Stimulated activated naive CD4-positive, alpha-beta T cell (primary cell): ENCODE measurements at regions not wholly inside any gene's neighbourhood (a gene's known extent, or its start where the extent isn't known, plus 50 kb on each side); places are given as distances from the start of the nearest gene placed in this dataset.
"Not testable (repeated sequence)": the region's sequence is repeated elsewhere in the genome, so short reads cannot be mapped to it uniquely, and the experiment has no call there.

Experiments
- DNase-seq, 6 experiments: peaks; one replicate each; lab custom pipeline; 2025; lab: John Stamatoyannopoulos, UW

- no peak for DNase-seq
These were observed 86.2 kb upstream of the FRMPD4 start for GRCh38 chrX:12052109-12052508.

- no peak for DNase-seq
These were observed 80.2 kb upstream of the FRMPD4 start for GRCh38 chrX:12058087-12058486.

- no peak for DNase-seq
These were observed 77.6 kb upstream of the FRMPD4 start for GRCh38 chrX:12060489-12061260.

- no peak for DNase-seq
These were observed 73.0 kb upstream of the FRMPD4 start for GRCh38 chrX:12065251-12065650.

GRCh38 chrX:12076046-12076445 lies 62.2 kb upstream of the FRMPD4 start:
- no peak for DNase-seq

GRCh38 chrX:12080265-12080664 lies 58.0 kb upstream of the FRMPD4 start:
- no peak for DNase-seq

- DNase-seq: not testable (repeated sequence)
These were observed 55.3 kb upstream of the FRMPD4 start for GRCh38 chrX:12082959-12083358.
